T-cell (primary cell): ENCODE measurements at regions not wholly inside any gene's neighbourhood (a gene's known extent, or its start where the extent isn't known, plus 50 kb on each side); places are given as distances from the start of the nearest gene placed in this dataset.

Experiments
- ATAC-seq, 4 experiments: fragments of 200-7000 bp in 3 of 4; fragments of 150-1000 bp in 1 of 4; cut with Tn5 transposase; replicated peaks in 1 of 4; 1 replicate in 3 of 4; 2 replicates in 1 of 4; pipeline ENCODE4 v1.10.0; 2021; ENCODE audit warnings: moderate library complexity in 3 of 4, mild to moderate bottlenecking in 2 of 4, moderate number of reproducible peaks in 1 of 4
- CTCF ChIA-PET, 2 donors: fragments of 300-600 bp; sonication (Branson Sonifier 250); formaldehyde crosslinking; loops; one replicate each; lab custom pipeline; 2022; ENCODE audit warnings: antibody characterized with exemption in 2 of 2; lab: Charles Lee
- POLR2A ChIA-PET, 2 donors: fragments of 300-600 bp; sonication (Branson Sonifier 250); formaldehyde crosslinking; loops; one replicate each; lab custom pipeline; 2022; ENCODE audit warnings: antibody characterized with exemption in 2 of 2; lab: Charles Lee
- DNase-seq, 35 experiments: peaks; one replicate each; pipeline versions ENCODE4 v3.0.0 to v3.0.0-alpha.2; 2013 to 2023
- H3K27ac ChIP-seq: one replicate; pipeline ENCODE4 v1.5.1; 2013; ENCODE audit warnings: low read length
- H3K27me3 ChIP-seq, 2 experiments: replicated peaks in 1 of 2; 1 replicate in 1 of 2; 2 replicates in 1 of 2; pipeline versions ENCODE4 v1.6.1 to v1.7.0; 2013; ENCODE audit warnings: low read length in 1 of 2, mixed read lengths in 1 of 2; ENCODE audit not compliant: control insufficient read depth in 2 of 2, insufficient read depth in 2 of 2; ENCODE audit errors: extremely low read depth in 1 of 2
- H3K36me3 ChIP-seq, 2 donors: 1 replicate in 1 of 2; 2 replicates in 1 of 2; pipeline versions ENCODE4 v1.6.1 to v1.7.0; 2013; ENCODE audit warnings: low read length in 1 of 2; ENCODE audit not compliant: control insufficient read depth in 2 of 2, insufficient read depth in 1 of 2; ENCODE audit errors: extremely low read depth in 1 of 2
- H3K4me1 ChIP-seq, 2 experiments: 1 replicate in 1 of 2; 2 replicates in 1 of 2; pipeline versions ENCODE4 v1.6.1 to v1.7.0; 2013; ENCODE audit warnings: low read length in 2 of 2, mixed read lengths in 1 of 2; ENCODE audit not compliant: insufficient read depth in 2 of 2, control insufficient read depth in 1 of 2; ENCODE audit errors: extremely low read depth in 1 of 2
- H3K4me3 ChIP-seq, 2 donors: 1 replicate in 1 of 2; 2 replicates in 1 of 2; pipeline versions ENCODE4 v1.5.1 to v1.7.0; 2013; ENCODE audit warnings: mild to moderate bottlenecking in 2 of 2, low read length in 1 of 2, moderate library complexity in 1 of 2; ENCODE audit not compliant: control insufficient read depth in 1 of 2; ENCODE audit errors: extremely low read depth in 1 of 2
- H3K9me3 ChIP-seq: 2 replicates; pipeline ENCODE4 v1.7.0; 2013
- H3K27ac Mint-ChIP-seq, 2 donors: one replicate each; pipeline ENCODE4 v1.8.0; 2020 to 2021; ENCODE audit warnings: mild to moderate bottlenecking in 2 of 2, mixed read lengths in 2 of 2
- H3K27me3 Mint-ChIP-seq, 2 donors: one replicate each; pipeline ENCODE4 v1.8.0; 2021 to 2022; ENCODE audit warnings: mixed read lengths in 2 of 2
- H3K36me3 Mint-ChIP-seq: one replicate; pipeline ENCODE4 v1.8.0; 2021; ENCODE audit warnings: mixed read lengths
- H3K4me1 Mint-ChIP-seq, 3 donors: one replicate each; pipeline ENCODE4 v1.8.0; 2020 to 2022; ENCODE audit warnings: mixed read lengths in 3 of 3, mild to moderate bottlenecking in 1 of 3
- H3K4me3 Mint-ChIP-seq, 3 donors: one replicate each; pipeline ENCODE4 v1.8.0; 2020 to 2022; ENCODE audit warnings: mild to moderate bottlenecking in 3 of 3, mixed read lengths in 3 of 3, moderate library complexity in 3 of 3
- H3K9me3 Mint-ChIP-seq, 3 donors: one replicate each; pipeline ENCODE4 v1.8.0; 2020 to 2022; ENCODE audit warnings: mixed read lengths in 3 of 3
- WGBS: methylation state at CpG from one replicate; pipeline ENCODE4 v1.1.5; 2013; ENCODE audit warnings: missing lambda C conversion rate; ENCODE audit not compliant: insufficient coverage; 5-methylcytosine and 5-hydroxymethylcytosine counted together

- Histone ChIP-seq H3K27ac (no peak overlapping the region), H3K27me3 (no peaks in the 10 kb centered on the region), H3K4me3 (no peak overlapping the region), H3K9me3 (no peaks in the 10 kb centered on the region), H3K4me1 (no peaks in the 10 kb centered on the region), H3K36me3 (no peaks in the 10 kb centered on the region)
- no peak overlapping the region for H3K4me3 Mint-ChIP-seq
- peaks cover 0 to 1% (median 0%) of the 10 kb centered on the region in 3 donors for H3K4me1 Mint-ChIP-seq
- no peaks in the 10 kb centered on the region for H3K9me3 Mint-ChIP-seq
- ChIA-PET POLR2A (no interaction called here), CTCF (no interaction called here)
- H3K27ac Mint-ChIP-seq, result no peak overlapping the region
- 100% methylated on average over 1 of the region's 1 CpG for WGBS
- DNase-seq (no peak), ATAC-seq (no peak)
- no peaks in the 10 kb centered on the region for H3K36me3 Mint-ChIP-seq
- peaks cover 0 to 7% of the 10 kb centered on the region in 2 donors for H3K27me3 Mint-ChIP-seq
Measured at GRCh38 chr18:57925706-57926105, 118.3 kb upstream of the NEDD4L start.

DNA sequence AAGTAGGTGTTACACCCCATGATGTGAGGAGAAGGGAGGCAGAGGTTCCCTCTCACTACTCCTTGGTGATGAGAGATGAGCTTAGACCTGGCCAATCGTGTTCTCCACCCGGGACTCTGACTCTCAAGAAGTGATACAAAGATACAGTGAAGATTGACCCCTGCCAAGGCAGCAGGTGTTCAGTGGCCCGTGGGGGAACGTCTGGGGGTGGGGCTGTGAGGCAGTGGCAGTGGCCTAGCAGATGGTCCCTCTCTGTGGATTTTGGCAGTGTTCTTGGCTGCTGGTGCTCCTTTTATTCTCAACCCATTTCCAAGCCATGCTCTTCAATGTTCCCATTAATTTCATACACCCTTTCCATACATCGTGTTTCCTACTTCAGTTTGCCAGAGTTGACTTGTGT lies 120.4 kb upstream of the NEDD4L start:
- H3K27me3 ChIP-seq, result no peaks in the 10 kb centered on the region
- 100% methylated on average over 2 of the region's 5 CpGs for WGBS
- no peaks in the 10 kb centered on the region for H3K36me3 ChIP-seq
- no peaks in the 10 kb centered on the region for H3K9me3 ChIP-seq
- CTCF ChIA-PET, result no interaction called here
- H3K27ac ChIP-seq, result no peak overlapping the region
- no peaks in the 10 kb centered on the region for H3K4me1 ChIP-seq
- H3K27me3 Mint-ChIP-seq, result peaks cover 2 to 7% of the 10 kb centered on the region in 2 donors
- H3K36me3 Mint-ChIP-seq, result no peaks in the 10 kb centered on the region
- H3K4me3 Mint-ChIP-seq, result no peak overlapping the region
- no peaks in the 10 kb centered on the region for H3K9me3 Mint-ChIP-seq
- DNase-seq (no peak), ATAC-seq (no peak)
- H3K4me3 ChIP-seq, result no peak overlapping the region
- no peak overlapping the region for H3K27ac Mint-ChIP-seq
- POLR2A ChIA-PET, result no interaction called here
- H3K4me1 Mint-ChIP-seq, result no peaks in the 10 kb centered on the region

- no CpG with 5 or more reads among the region's 3 CpGs for WGBS
- no peaks in the 10 kb centered on the region for H3K9me3 Mint-ChIP-seq
- H3K27ac ChIP-seq, result no peak overlapping the region
- no peaks in the 10 kb centered on the region for H3K4me1 Mint-ChIP-seq
- no peak overlapping the region for H3K27ac Mint-ChIP-seq
- ChIA-PET POLR2A (no interaction called here), CTCF (no interaction called here)
- no peak overlapping the region for H3K4me3 Mint-ChIP-seq
- no peaks in the 10 kb centered on the region for H3K4me1 ChIP-seq
- H3K27me3 Mint-ChIP-seq, result peaks cover 2 to 7% of the 10 kb centered on the region in 2 donors
- no peaks in the 10 kb centered on the region for H3K36me3 ChIP-seq
- H3K36me3 Mint-ChIP-seq, result no peaks in the 10 kb centered on the region
- no peak overlapping the region for H3K4me3 ChIP-seq
- H3K9me3 ChIP-seq, result no peaks in the 10 kb centered on the region
- no peaks in the 10 kb centered on the region for H3K27me3 ChIP-seq
- no peak for DNase-seq
- ATAC-seq, result no peak
Measured at GRCh38 chr18:57922885-57923284, 119.8 kb upstream of the ATP8B1 start.

GRCh38 chr18:57921708-57922107 lies 118.6 kb upstream of the ATP8B1 start:
- no peaks in the 10 kb centered on the region for H3K4me1 ChIP-seq
- 92% methylated on average over 2 of the region's 4 CpGs for WGBS
- ATAC-seq (no peak), DNase-seq (no peak)
- no peaks in the 10 kb centered on the region for H3K27me3 ChIP-seq
- Mint-ChIP-seq H3K4me3 (no peak overlapping the region), H3K27ac (no peak overlapping the region), H3K9me3 (no peaks in the 10 kb centered on the region), H3K36me3 (no peaks in the 10 kb centered on the region), H3K27me3 (peaks cover 2 to 7% of the 10 kb centered on the region in 2 donors), H3K4me1 (peaks cover under 1 to 3% (median 2%) of the 10 kb centered on the region in 3 donors)
- ChIA-PET POLR2A (no interaction called here), CTCF (no interaction called here)
- no peaks in the 10 kb centered on the region for H3K36me3 ChIP-seq
- H3K27ac ChIP-seq, result no peak overlapping the region
- H3K4me3 ChIP-seq, result no peak overlapping the region
- H3K9me3 ChIP-seq, result no peaks in the 10 kb centered on the region

DNA sequence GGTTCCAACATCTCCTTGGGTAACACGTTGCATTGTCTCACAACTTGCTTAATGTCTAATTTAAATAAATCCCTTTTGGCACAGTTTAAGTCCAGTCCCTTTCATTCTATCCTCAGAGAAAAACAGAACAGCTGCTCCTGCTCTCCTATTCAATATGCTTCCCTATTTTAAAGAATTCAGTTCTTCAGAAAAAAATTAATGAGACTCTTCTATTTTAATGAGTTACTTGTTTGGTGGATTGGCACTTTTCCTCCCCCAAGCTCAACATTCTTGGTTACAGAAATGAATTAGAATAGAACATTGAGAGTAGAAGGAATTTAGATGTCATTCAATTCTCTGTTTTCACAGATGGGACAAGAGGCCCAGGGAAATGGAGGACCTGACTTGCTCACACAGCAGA lies 116.9 kb upstream of the ATP8B1 start:
- ChIA-PET POLR2A (no interaction called here), CTCF (no interaction called here)
- Histone ChIP-seq H3K27me3 (no peaks in the 10 kb centered on the region), H3K4me1 (peaks cover 0 to 4% of the 10 kb centered on the region in 2 experiments), H3K27ac (no peak overlapping the region), H3K36me3 (no peaks in the 10 kb centered on the region), H3K4me3 (no peak overlapping the region), H3K9me3 (no peaks in the 10 kb centered on the region)
- no peaks in the 10 kb centered on the region for H3K9me3 Mint-ChIP-seq
- no peaks in the 10 kb centered on the region for H3K36me3 Mint-ChIP-seq
- ATAC-seq, result no peak
- H3K27me3 Mint-ChIP-seq, result peaks cover 2 to 7% of the 10 kb centered on the region in 2 donors
- peaks cover 6 to 16% (median 11%) of the 10 kb centered on the region in 3 donors for H3K4me1 Mint-ChIP-seq
- DNase-seq, result no peak
- no CpG with 5 or more reads among the region's 1 CpG for WGBS
- no peak overlapping the region for H3K27ac Mint-ChIP-seq
- H3K4me3 Mint-ChIP-seq, result no peak overlapping the region

DNA sequence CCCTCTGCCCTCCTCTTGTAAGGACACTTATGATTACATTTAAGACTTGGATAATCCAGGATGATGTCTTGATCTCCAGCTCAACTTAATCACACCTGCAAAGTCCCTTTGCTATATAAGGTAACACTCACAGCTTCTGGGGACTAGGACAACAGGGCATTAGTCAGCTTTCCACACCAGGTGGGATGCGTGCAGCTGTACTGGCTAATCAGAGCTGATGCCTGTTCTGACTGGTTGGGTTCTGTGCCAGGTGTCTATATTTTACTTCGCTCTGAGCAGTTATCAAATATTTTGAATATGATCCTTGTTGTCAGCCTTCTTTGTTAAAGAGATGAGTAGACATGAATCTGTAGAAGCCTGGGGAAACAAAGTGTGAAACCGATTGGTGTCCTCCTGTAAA lies 115.5 kb upstream of the ATP8B1 start:
- CTCF ChIA-PET, result no interaction called here

GRCh38 chr18:57916684-57917083 lies 113.6 kb upstream of the ATP8B1 start:
- H3K9me3 Mint-ChIP-seq, result no peaks in the 10 kb centered on the region

More for the DNA sequence above, 115.5 kb upstream of the ATP8B1 start:
- POLR2A ChIA-PET, result no interaction called here
- Mint-ChIP-seq H3K4me1 (peaks cover 6 to 16% (median 11%) of the 10 kb centered on the region in 3 donors), H3K9me3 (no peaks in the 10 kb centered on the region), H3K27me3 (peaks cover 0 to 4% of the 10 kb centered on the region in 2 donors), H3K27ac (no peak overlapping the region), H3K36me3 (no peaks in the 10 kb centered on the region), H3K4me3 (no peak overlapping the region)
- Histone ChIP-seq H3K36me3 (no peaks in the 10 kb centered on the region), H3K9me3 (no peaks in the 10 kb centered on the region), H3K27me3 (no peaks in the 10 kb centered on the region), H3K27ac (no peak overlapping the region), H3K4me1 (peaks cover 0 to 4% of the 10 kb centered on the region in 2 experiments), H3K4me3 (no peak overlapping the region)
- ATAC-seq, result no peak
- 93% methylated on average over 2 of the region's 3 CpGs for WGBS
- no peak for DNase-seq

More at GRCh38 chr18:57916684-57917083, 113.6 kb upstream of the ATP8B1 start:
- no peaks in the 10 kb centered on the region for H3K36me3 Mint-ChIP-seq
- no peak for DNase-seq
- Histone ChIP-seq H3K27me3 (no peaks in the 10 kb centered on the region), H3K4me3 (no peak overlapping the region), H3K27ac (no peak overlapping the region), H3K4me1 (peaks cover 0 to 4% of the 10 kb centered on the region in 2 experiments), H3K9me3 (no peaks in the 10 kb centered on the region), H3K36me3 (no peaks in the 10 kb centered on the region)
- POLR2A ChIA-PET, result no interaction called here
- CTCF ChIA-PET, result no interaction called here
- no peak overlapping the region for H3K4me3 Mint-ChIP-seq
- ATAC-seq, result no peak
- no CpG with 5 or more reads among the region's 3 CpGs for WGBS
- peaks cover 6 to 16% (median 11%) of the 10 kb centered on the region in 3 donors for H3K4me1 Mint-ChIP-seq
- H3K27ac Mint-ChIP-seq, result no peak overlapping the region
- peaks cover 0 to 4% of the 10 kb centered on the region in 2 donors for H3K27me3 Mint-ChIP-seq
